ENCODE measurements at regions not wholly inside any gene's neighbourhood (a gene's known extent, or its start where the extent isn't known, plus 50 kb on each side); places are given as distances from the start of the nearest gene placed in this dataset.

GRCh38 chr5:174665347-174665746 lies 59.0 kb upstream of the MSX2 start:
- TF ChIP-seq, protein P1, sequence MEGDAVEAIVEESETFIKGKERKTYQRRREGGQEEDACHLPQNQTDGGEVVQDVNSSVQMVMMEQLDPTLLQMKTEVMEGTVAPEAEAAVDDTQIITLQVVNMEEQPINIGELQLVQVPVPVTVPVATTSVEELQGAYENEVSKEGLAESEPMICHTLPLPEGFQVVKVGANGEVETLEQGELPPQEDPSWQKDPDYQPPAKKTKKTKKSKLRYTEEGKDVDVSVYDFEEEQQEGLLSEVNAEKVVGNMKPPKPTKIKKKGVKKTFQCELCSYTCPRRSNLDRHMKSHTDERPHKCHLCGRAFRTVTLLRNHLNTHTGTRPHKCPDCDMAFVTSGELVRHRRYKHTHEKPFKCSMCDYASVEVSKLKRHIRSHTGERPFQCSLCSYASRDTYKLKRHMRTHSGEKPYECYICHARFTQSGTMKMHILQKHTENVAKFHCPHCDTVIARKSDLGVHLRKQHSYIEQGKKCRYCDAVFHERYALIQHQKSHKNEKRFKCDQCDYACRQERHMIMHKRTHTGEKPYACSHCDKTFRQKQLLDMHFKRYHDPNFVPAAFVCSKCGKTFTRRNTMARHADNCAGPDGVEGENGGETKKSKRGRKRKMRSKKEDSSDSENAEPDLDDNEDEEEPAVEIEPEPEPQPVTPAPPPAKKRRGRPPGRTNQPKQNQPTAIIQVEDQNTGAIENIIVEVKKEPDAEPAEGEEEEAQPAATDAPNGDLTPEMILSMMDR (IDR thresholded peaks at IDR 0.05; ENCODE audit: control extremely low read depth in 1 of 3, insufficient read depth in 1 of 3, low read depth in 1 of 3, low read length in 3 of 3), result no peak
- TF ChIP-seq POLR2AphosphoS5 (IDR thresholded peaks at IDR 0.05; ENCODE audit: low read depth, low read length), result no peak
- no peak for TF ChIP-seq TCF12 (IDR thresholded peaks at IDR 0.05; ENCODE audit: low read depth, low read length)
- TF ChIP-seq EP300 (IDR thresholded peaks at IDR 0.05; ENCODE audit: borderline replicate concordance in 1 of 2, low read depth in 2 of 2, low read length in 2 of 2), result no peak
- no peak for TF ChIP-seq SAP30 (IDR thresholded peaks at IDR 0.05; ENCODE audit: insufficient read depth, insufficient replicate concordance, low read length)
- no peak for TF ChIP-seq RAD21 (IDR thresholded peaks at IDR 0.05 in 1 of 2, conservative IDR thresholded peaks at IDR 0.05 in 1 of 2; ENCODE audit: low read depth in 2 of 2, low read length in 2 of 2)
